ENCODE measurements at regions not wholly inside any gene's neighbourhood (a gene's known extent, or its start where the extent isn't known, plus 50 kb on each side); places are given as distances from the start of the nearest gene placed in this dataset.

DNA sequence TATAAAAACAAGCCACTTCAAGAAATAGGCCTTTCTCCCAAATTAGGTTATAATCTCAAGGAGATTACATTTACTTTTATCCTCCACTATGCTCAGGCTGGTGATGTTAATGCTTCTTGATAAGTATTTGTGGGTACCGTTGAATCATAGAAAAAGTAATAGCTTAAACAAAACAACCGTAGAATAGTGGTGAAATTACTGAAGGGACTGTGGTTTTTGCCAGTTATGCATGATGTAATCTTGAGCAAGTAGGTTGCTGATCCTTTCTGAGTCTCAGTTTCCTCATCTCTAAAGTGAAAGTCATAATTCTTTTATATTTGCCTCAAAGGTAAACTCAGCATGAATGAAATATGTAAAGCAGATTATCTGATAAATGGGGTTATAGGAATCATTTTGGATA, 187.3 kb upstream of the JAG1 start:
- Histone ChIP-seq H3K36me3 (no peaks in the 10 kb centered on the region), H3K27me3 (no peaks in the 10 kb centered on the region), H3K9me3 (no peaks in the 10 kb centered on the region), H3K4me3 (no peak overlapping the region), H3K4me1 (peaks cover 0 to 50% (median 24%) of the 10 kb centered on the region in 4 donors), H3K27ac (peak overlapping the region in 1 of 2 donors; percentile 26)
- intact Hi-C loops (cut with DNase I; ENCODE audit: low total_unique reads) = loop anchor here (10.0 kb wide), 1 partner anchor 186 kb away; the partner anchor contains the start of gene JAG1
- DNase-seq = no peak
- no peak for TF ChIP-seq CTCF (IDR thresholded peaks at IDR 0.05)

DNA sequence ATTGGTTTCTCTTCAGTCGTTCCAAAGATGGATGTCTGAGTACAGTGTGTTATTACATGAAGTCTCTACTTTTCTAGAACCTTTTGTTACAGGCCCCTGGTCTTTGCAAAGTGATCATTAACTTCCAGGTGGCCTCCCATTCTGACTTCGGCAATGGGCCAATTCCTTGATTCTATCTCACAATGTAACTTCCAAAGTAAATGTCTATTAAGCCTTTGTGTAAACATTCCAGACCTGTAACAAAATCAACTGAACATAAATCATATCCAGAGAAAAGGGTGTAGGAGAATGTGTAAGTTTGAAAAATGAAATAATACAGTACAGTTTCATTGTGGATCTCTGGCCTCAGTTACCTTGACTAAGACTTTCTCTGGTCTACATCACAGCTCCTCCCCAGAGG, 187.8 kb upstream of the JAG1 start:
- no peak for TF ChIP-seq CTCF (IDR thresholded peaks at IDR 0.05)
- no peaks in the 10 kb centered on the region for H3K27me3 ChIP-seq
- H3K27ac ChIP-seq = peak overlapping the region in 1 of 2 donors; percentile 26
- H3K9me3 ChIP-seq = no peaks in the 10 kb centered on the region
- intact Hi-C loops (cut with DNase I; ENCODE audit: low total_unique reads) = loop anchor here (10.0 kb wide), 1 partner anchor 187 kb away; the partner anchor contains the start of gene JAG1
- no peak overlapping the region for H3K4me3 ChIP-seq
- no peaks in the 10 kb centered on the region for H3K36me3 ChIP-seq
- no peak for DNase-seq
- peaks cover 0 to 50% (median 21%) of the 10 kb centered on the region in 4 donors for H3K4me1 ChIP-seq

- Histone ChIP-seq H3K36me3 (no peaks in the 10 kb centered on the region), H3K9me3 (no peaks in the 10 kb centered on the region), H3K27ac (peak overlapping the region; percentile 46 to 52), H3K27me3 (no peaks in the 10 kb centered on the region), H3K4me1 (peaks cover 0 to 39% (median 21%) of the 10 kb centered on the region in 4 donors), H3K4me3 (peak overlapping the region in 1 of 2 donors; percentile 2)
- intact Hi-C loops (cut with DNase I; ENCODE audit: low total_unique reads) = loop anchor here (10.0 kb wide), 1 partner anchor 189 kb away; the partner anchor contains the start of gene JAG1
- DNase-seq = no peak
- TF ChIP-seq CTCF (IDR thresholded peaks at IDR 0.05) = no peak
Measured at GRCh38 chr20:10863337-10864060, 189.7 kb upstream of the JAG1 start.

GRCh38 chr20:10864076-10864672, 190.4 kb upstream of the JAG1 start:
- no peaks in the 10 kb centered on the region for H3K27me3 ChIP-seq
- H3K36me3 ChIP-seq = no peaks in the 10 kb centered on the region
- peak overlapping the region in 1 of 2 donors; percentile 2 for H3K4me3 ChIP-seq
- peaks cover 0 to 39% (median 21%) of the 10 kb centered on the region in 4 donors for H3K4me1 ChIP-seq
- H3K27ac ChIP-seq = peak overlapping the region; percentile 46 to 52
- intact Hi-C loops (cut with DNase I; ENCODE audit: low total_unique reads) = loop anchor here (10.0 kb wide), 1 partner anchor 189 kb away; the partner anchor contains the start of gene JAG1
- no peaks in the 10 kb centered on the region for H3K9me3 ChIP-seq
- no peak for DNase-seq
- TF ChIP-seq CTCF (IDR thresholded peaks at IDR 0.05) = no peak

- no peaks in the 10 kb centered on the region for H3K36me3 ChIP-seq
- H3K27me3 ChIP-seq = no peaks in the 10 kb centered on the region
- H3K4me3 ChIP-seq = no peak overlapping the region
- no peaks in the 10 kb centered on the region for H3K9me3 ChIP-seq
- intact Hi-C loops (cut with DNase I; ENCODE audit: low total_unique reads) = loop anchor here (10.0 kb wide), 1 partner anchor 193 kb away; the partner anchor contains the start of gene JAG1
- peaks cover 0 to 15% (median 12%) of the 10 kb centered on the region in 4 donors for H3K4me1 ChIP-seq
- no peak overlapping the region for H3K27ac ChIP-seq
- no peak for DNase-seq
- TF ChIP-seq CTCF (IDR thresholded peaks at IDR 0.05) = no peak
Measured at GRCh38 chr20:10868299-10868698, 194.5 kb upstream of the JAG1 start.

All from tibial artery (tissue), 4 donors.